Stimulated activated CD4-positive, alpha-beta T cell treated with anti-CD3 and anti-CD28 coated beads, TNF-alpha, amount 100 ng/mL, for 4 hours (primary cell): ENCODE measurements at regions not wholly inside any gene's neighbourhood (a gene's known extent, or its start where the extent isn't known, plus 50 kb on each side); places are given as distances from the start of the nearest gene placed in this dataset.
"Not testable (repeated sequence)": the region's sequence is repeated elsewhere in the genome, so short reads cannot be mapped to it uniquely, and the experiment has no call there.

Experiments used
- DNase-seq, 3 experiments: peaks; one replicate each; pipeline ENCODE4 v3.0.0-alpha.2; 2020; ENCODE audit warnings: low read depth in 3 of 3

- DNase-seq: no peak
Measured at GRCh38 chr22:46026899-46027210, 49.9 kb upstream of the WNT7B start.

- no peak for DNase-seq
Measured at GRCh38 chr22:46027211-46028105, 50.5 kb upstream of the WNT7B start.

- no peak for DNase-seq
Measured at GRCh38 chr22:46028106-46028991, 51.4 kb upstream of the WNT7B start.

- no peak for DNase-seq
Measured at GRCh38 chr22:46029036-46029435, 52.1 kb upstream of the WNT7B start.

- no peak for DNase-seq
Measured at GRCh38 chr22:46029574-46030200, 52.7 kb upstream of the WNT7B start.

GRCh38 chr22:46030231-46030880 lies 53.4 kb upstream of the WNT7B start:
- DNase-seq: no peak

GRCh38 chr22:46031066-46031465 lies 54.1 kb upstream of the WNT7B start:
- no peak for DNase-seq

- DNase-seq: no peak
Measured at GRCh38 chr22:46031557-46031956, 54.6 kb upstream of the WNT7B start.

- no peak for DNase-seq
Measured at GRCh38 chr22:46031965-46032851, 55.2 kb upstream of the WNT7B start.

GRCh38 chr22:46033256-46034200 lies 56.6 kb upstream of the WNT7B start:
- no peak for DNase-seq

GRCh38 chr22:46034480-46034879 lies 57.5 kb upstream of the WNT7B start:
- not testable (repeated sequence) for DNase-seq

- DNase-seq: no peak
Measured at GRCh38 chr22:46035380-46035741, 58.4 kb upstream of the WNT7B start.

- DNase-seq: peak; percentile 100
Measured at GRCh38 chr22:46035742-46036557, 59.0 kb upstream of the WNT7B start.

GRCh38 chr22:46036558-46037408 lies 59.8 kb upstream of the WNT7B start:
- DNase-seq: peak in 1 of 3 experiments; percentile 42

- no peak for DNase-seq
Measured at GRCh38 chr22:46038174-46038487, 61.2 kb upstream of the WNT7B start.

GRCh38 chr22:46038516-46039430 lies 61.8 kb upstream of the WNT7B start:
- DNase-seq: no peak

GRCh38 chr22:46039535-46039934 lies 62.6 kb upstream of the WNT7B start:
- DNase-seq: no peak
